ENCODE measurements at regions not wholly inside any gene's neighbourhood (a gene's known extent, or its start where the extent isn't known, plus 50 kb on each side); places are given as distances from the start of the nearest gene placed in this dataset.

DNA sequence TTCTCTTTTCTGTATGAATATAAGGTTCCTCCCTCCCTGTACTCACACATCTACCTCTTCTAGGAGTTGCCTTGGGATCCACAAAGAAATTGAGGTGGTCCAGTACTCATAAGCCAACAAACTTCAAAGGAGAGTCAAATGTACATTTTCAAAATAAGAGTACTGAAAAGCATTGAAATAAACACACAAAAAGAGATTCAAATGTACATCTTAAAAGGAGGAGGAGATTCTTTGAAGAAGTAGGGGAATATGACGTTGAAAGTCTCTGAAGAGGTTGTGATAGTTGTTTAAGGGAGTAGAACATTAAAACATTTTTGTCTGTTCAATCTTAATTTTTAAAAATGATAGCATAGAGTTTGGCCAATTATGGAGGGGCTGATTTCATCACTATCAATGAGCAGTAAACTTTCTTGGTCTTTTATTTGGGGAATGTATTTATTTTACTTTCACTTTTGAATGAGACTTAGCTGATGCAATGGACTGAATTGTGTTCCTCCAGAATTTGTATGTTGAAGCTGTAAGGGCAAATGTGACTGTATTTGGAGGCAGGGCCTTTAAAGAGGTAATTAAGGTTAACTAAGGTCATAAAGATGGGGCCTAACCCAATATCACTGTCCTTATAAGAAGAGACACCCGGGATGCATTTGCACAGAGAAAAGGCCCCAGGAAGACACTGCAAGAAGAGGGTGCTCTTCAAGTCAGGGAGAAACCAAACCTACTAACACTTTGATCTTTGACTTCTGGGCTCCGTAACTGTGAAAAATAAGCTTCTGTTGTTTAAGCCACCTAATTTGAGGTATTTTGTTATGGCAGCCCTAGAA lies 226.3 kb upstream of the PGRMC2 start (continued):
- no peak for TF ChIP-seq HNRNPK (IDR thresholded peaks at IDR 0.05; ENCODE audit: low read depth, low read length, poor library complexity, severe bottlenecking)
- peak; percentile 80; the same call in 1 of the 2 replicates for TF ChIP-seq ATF7 (IDR thresholded peaks at IDR 0.05)
- no peak for TF ChIP-seq RCOR1 (IDR thresholded peaks at IDR 0.05; ENCODE audit: borderline replicate concordance in 1 of 2, low read depth in 2 of 2, low read length in 2 of 2)
- TF ChIP-seq KLF6 (CRISPR knock-in tag; IDR thresholded peaks at IDR 0.05; ENCODE audit: borderline replicate concordance) = no peak
- TF ChIP-seq, protein P1, sequence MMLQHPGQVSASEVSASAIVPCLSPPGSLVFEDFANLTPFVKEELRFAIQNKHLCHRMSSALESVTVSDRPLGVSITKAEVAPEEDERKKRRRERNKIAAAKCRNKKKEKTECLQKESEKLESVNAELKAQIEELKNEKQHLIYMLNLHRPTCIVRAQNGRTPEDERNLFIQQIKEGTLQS (IDR thresholded peaks at IDR 0.05) = peak; percentile 94
- TF ChIP-seq, protein P1 (CRISPR knock-in tag; conservative IDR thresholded peaks at IDR 0.05) = no peak
- peak; percentile 38 for TF ChIP-seq ZNF766 (CRISPR knock-in tag; conservative IDR thresholded peaks at IDR 0.05)
- peak; percentile 93 for TF ChIP-seq CEBPG (CRISPR knock-in tag; IDR thresholded peaks at IDR 0.05)
- TF ChIP-seq CEBPG (tag; conservative IDR thresholded peaks at IDR 0.05 in 1 of 2, IDR thresholded peaks at IDR 0.05 in 1 of 2) = peak; percentile 94 to 95
- no peak for TF ChIP-seq FOXK1 (CRISPR knock-in tag; IDR thresholded peaks at IDR 0.05; ENCODE audit: borderline replicate concordance)
- TF ChIP-seq PHF8 (IDR thresholded peaks at IDR 0.05; ENCODE audit: borderline replicate concordance, low read length) = no peak
- TF ChIP-seq PYGO2 (tag; IDR thresholded peaks at IDR 0.05) = 0 out of 2 replicates have a peak, but pooled peaks have one; percentile 42
- peak; percentile 55 for TF ChIP-seq ZNF175 (CRISPR knock-in tag; IDR thresholded peaks at IDR 0.05; ENCODE audit: low read depth)
- TF ChIP-seq ATF1 (CRISPR knock-in tag; IDR thresholded peaks at IDR 0.05) = no peak
- TF ChIP-seq ATF1 (tag; IDR thresholded peaks at IDR 0.05) = 0 out of 2 replicates have a peak, but pooled peaks have one; percentile 16
- TF ChIP-seq, protein P2, sequence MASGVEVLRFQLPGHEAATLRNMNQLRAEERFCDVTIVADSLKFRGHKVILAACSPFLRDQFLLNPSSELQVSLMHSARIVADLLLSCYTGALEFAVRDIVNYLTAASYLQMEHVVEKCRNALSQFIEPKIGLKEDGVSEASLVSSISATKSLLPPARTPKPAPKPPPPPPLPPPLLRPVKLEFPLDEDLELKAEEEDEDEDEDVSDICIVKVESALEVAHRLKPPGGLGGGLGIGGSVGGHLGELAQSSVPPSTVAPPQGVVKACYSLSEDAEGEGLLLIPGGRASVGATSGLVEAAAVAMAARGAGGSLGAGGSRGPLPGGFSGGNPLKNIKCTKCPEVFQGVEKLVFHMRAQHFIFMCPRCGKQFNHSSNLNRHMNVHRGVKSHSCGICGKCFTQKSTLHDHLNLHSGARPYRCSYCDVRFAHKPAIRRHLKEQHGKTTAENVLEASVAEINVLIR (CRISPR knock-in tag; IDR thresholded peaks at IDR 0.05) = no peak
- TF ChIP-seq ZFX (CRISPR knock-in tag; IDR thresholded peaks at IDR 0.05) = peak; percentile 36; the same call in 1 of the 2 replicates
- TF ChIP-seq CTBP1 (IDR thresholded peaks at IDR 0.05; ENCODE audit: borderline replicate concordance) = 0 out of 2 replicates have a peak, but pooled peaks have one; percentile 14
- no peak for TF ChIP-seq ZNF507 (tag; conservative IDR thresholded peaks at IDR 0.05)
- peak; percentile 76 for TF ChIP-seq POLR2H (tag; IDR thresholded peaks at IDR 0.05; ENCODE audit: low read depth)
